Natural killer cell treated with Interleukin-12 subunit alpha and Interleukin-12 subunit beta and Interleukin-15 and Interleukin-18, amount 100 ng/mL, for 72 hours (primary cell): ENCODE measurements at regions not wholly inside any gene's neighbourhood (a gene's known extent, or its start where the extent isn't known, plus 50 kb on each side); places are given as distances from the start of the nearest gene placed in this dataset.
"Not testable (repeated sequence)": the region's sequence is repeated elsewhere in the genome, so short reads cannot be mapped to it uniquely, and the experiment has no call there.

Experiments
- ATAC-seq, 2 donors: fragments of 150-1000 bp; cut with Tn5 transposase in 1 of 2; sonication (Bioruptor Pico), chemical (Tn5 transposase) in 1 of 2; 2 replicates each; pipeline ENCODE4 v1.10.0; 2021
- DNase-seq: peaks from one replicate; pipeline ENCODE4 v3.0.0; 2022; ENCODE audit warnings: low spot score
- H3K27ac Mint-ChIP-seq, 2 donors: 1 replicate in 1 of 2; 2 replicates in 1 of 2; pipeline ENCODE4 v1.8.0; 2022; ENCODE audit warnings: mixed read lengths in 2 of 2, mild to moderate bottlenecking in 1 of 2, moderate library complexity in 1 of 2
- H3K27me3 Mint-ChIP-seq, 2 donors: 1 replicate in 1 of 2; 2 replicates in 1 of 2; pipeline ENCODE4 v1.8.0; 2022; ENCODE audit warnings: mixed read lengths in 2 of 2
- H3K36me3 Mint-ChIP-seq: one replicate; pipeline ENCODE4 v1.8.0; 2022; ENCODE audit warnings: mixed read lengths
- H3K4me1 Mint-ChIP-seq, 2 donors: 1 replicate in 1 of 2; 2 replicates in 1 of 2; pipeline ENCODE4 v1.8.0; 2022; ENCODE audit warnings: low read depth in 2 of 2, mixed read lengths in 2 of 2, mild to moderate bottlenecking in 1 of 2
- H3K4me3 Mint-ChIP-seq: one replicate; pipeline ENCODE4 v1.8.0; 2022; ENCODE audit warnings: mixed read lengths
- H3K9me3 Mint-ChIP-seq: 2 replicates; pipeline ENCODE4 v1.8.0; 2022; ENCODE audit warnings: mixed read lengths

DNA sequence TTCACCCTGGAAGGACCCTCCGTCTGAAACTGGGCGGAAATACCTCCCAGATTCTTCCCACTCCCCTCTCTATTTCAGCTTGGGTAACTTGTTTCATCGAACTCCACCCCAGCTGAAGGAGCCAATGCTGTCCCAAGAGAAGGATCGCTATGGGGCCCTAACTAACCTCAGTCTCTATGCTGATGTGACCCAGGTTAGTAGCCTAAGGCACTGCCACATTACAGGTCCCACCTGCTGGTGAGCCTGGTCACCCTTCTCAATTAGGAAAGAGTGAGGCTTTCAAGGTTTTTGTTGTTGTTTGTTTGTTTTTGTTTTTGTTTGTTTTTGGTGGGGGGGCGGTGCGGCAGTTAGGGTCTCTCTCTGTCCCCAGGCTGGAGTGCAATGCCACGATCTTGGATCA is 168.4 kb downstream of the OR2B2 start:
- peaks cover 36 to 53% of the 10 kb centered on the region in 2 donors for H3K27me3 Mint-ChIP-seq
- no peaks in the 10 kb centered on the region for H3K9me3 Mint-ChIP-seq
- no peaks in the 10 kb centered on the region for H3K36me3 Mint-ChIP-seq
- no peak overlapping the region for H3K27ac Mint-ChIP-seq
- no peak overlapping the region for H3K4me3 Mint-ChIP-seq
- peaks cover 3 to 5% of the 10 kb centered on the region in 2 donors for H3K4me1 Mint-ChIP-seq
- ATAC-seq (no peak), DNase-seq (no peak)

DNA sequence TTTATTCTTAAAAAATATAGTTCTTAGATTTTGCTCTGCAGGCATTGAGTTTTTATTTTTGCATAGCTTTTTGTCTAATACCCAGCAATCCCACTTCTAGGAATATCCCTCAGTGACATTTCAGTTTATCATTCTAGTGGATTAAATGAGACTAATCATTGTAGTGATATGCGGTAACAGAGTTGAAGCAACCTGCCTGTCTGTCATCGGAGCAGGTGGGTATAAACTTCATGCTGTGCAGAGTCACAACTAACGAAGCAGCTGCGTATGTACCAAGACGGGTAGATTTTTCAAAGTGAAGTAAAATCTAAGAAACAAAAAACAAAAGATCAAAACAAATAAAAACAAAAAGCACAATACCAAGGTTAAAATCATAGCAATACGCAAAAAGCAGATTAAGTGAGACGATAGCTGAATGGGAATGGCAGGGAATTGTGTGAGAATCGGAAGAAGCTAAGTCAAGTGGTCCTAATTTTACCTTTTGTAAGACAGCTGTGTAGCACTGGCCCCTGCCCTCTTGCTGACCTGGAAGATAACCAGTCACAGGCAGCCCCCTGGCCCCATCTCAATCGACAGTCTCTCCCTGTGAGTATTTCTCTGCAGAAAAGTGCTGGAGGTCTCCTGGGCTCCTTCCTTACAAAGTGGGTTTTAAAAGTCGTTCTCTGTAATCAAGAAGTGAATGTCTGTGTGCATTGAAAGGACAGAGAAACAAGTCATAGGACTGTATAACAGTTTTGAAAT is 169.2 kb downstream of the OR2B2 start:
- no peaks in the 10 kb centered on the region for H3K36me3 Mint-ChIP-seq

DNA sequence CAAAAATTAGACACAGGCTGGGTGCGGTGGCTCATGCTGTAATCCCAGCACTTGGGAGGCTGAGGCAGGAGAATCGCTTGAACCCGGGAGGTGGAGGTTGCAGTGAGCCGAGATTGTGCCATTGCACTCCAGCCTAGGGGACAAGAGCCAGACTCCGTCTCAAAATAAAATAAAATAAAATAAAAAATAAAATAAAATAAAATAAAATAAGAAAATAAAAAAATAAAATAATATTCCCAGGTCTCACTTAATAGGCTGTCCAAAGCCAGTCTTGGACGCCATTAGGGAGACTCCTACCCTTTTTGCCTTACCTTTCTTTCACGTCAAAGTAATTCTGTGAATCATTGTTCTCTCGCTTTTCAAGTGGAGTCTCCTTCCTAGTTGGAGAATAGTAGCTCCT is 172.3 kb downstream of the OR2B2 start:
- not testable (repeated sequence) for H3K27ac Mint-ChIP-seq, ATAC-seq, H3K4me3 Mint-ChIP-seq, H3K9me3 Mint-ChIP-seq, H3K36me3 Mint-ChIP-seq, DNase-seq
- Mint-ChIP-seq H3K4me1 (peaks cover 12 to 17% of the 10 kb centered on the region in 2 donors), H3K27me3 (peaks cover 31 to 46% of the 10 kb centered on the region in 2 donors)

More for the DNA sequence above, 169.2 kb downstream of the OR2B2 start:
- DNase-seq (no peak), ATAC-seq (no peak)
- Mint-ChIP-seq H3K27me3 (peaks cover 30 to 50% of the 10 kb centered on the region in 2 donors), H3K4me3 (no peak overlapping the region), H3K9me3 (no peaks in the 10 kb centered on the region), H3K27ac (no peak overlapping the region), H3K4me1 (peaks cover 7 to 10% of the 10 kb centered on the region in 2 donors)

DNA sequence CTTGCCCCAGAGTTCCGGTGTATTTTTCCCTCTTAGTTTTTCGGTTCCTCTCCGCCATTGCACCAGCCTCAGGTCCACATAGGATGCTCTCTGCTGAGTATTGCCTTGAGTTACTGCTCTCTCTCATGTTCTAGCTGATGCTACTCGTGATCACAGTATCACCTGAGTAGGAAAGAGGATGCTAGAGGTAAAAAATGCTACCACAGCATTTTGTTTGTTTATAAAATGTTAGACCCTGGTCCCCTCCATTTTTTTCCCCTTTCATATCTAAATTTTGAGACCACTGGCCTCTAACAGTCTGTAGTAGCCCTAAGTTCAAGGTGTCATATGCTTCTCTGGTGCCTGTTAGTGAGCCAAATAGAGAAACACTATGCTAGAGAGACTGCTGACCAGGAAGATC is 175.5 kb downstream of the OR2B2 start:
- H3K9me3 Mint-ChIP-seq = no peaks in the 10 kb centered on the region
- H3K4me3 Mint-ChIP-seq = no peak overlapping the region
- H3K27ac Mint-ChIP-seq = no peak overlapping the region
- H3K36me3 Mint-ChIP-seq = no peaks in the 10 kb centered on the region
- ATAC-seq (no peak), DNase-seq (no peak)
- H3K4me1 Mint-ChIP-seq = peaks cover 12 to 17% of the 10 kb centered on the region in 2 donors
- peaks cover 18 to 31% of the 10 kb centered on the region in 2 donors for H3K27me3 Mint-ChIP-seq

DNA sequence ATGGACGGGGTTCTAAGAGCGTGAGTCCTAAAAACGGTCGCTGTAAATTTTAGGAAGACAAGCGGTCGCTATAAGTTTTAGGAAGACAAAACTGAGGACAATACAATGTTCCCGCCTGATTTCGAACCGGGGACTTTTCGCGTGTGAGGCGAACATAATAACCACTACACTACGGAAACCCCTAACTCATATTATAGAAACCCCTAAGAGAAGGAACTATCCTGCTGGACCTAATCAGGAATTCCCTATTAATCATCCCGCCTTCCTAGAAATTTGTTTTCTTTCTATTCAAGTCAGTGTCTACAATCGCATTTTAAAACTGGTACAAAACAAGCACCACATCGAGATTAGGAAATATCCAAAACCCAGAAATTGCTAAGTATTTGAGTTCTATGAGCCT is 183.8 kb downstream of the OR2B2 start:
- no peaks in the 10 kb centered on the region for H3K9me3 Mint-ChIP-seq
- DNase-seq = no peak
- H3K27ac Mint-ChIP-seq = no peak overlapping the region
- H3K4me1 Mint-ChIP-seq = no peaks in the 10 kb centered on the region
- ATAC-seq = no peak
- peaks cover 27 to 45% of the 10 kb centered on the region in 2 donors for H3K27me3 Mint-ChIP-seq
- no peaks in the 10 kb centered on the region for H3K36me3 Mint-ChIP-seq
- no peak overlapping the region for H3K4me3 Mint-ChIP-seq

DNA sequence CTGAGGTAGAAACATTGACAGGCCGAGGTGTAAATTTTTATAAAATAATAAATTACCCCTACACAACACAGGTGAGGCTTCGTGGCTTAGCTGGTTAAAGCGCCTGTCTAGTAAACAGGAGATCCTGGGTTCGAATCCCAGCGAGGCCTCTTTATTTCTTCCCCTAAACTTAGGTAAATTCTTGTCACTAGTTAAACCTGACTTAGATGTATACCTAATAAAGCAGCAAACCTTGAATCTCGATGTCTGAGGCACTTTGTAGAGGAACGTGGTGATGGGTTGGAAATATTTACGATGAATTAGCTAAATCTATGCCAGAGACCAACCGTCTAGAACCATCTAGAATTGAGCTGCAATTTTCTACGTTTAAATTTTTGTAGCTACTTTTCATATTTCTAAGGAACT is 185.6 kb downstream of the OR2B2 start:
- ATAC-seq (peak in 1 of 2 donors; percentile 58), DNase-seq (no peak)
- no peaks in the 10 kb centered on the region for H3K9me3 Mint-ChIP-seq
- H3K27me3 Mint-ChIP-seq = peaks cover 35 to 53% of the 10 kb centered on the region in 2 donors
- H3K27ac Mint-ChIP-seq = no peak overlapping the region
- no peak overlapping the region for H3K4me3 Mint-ChIP-seq
- H3K4me1 Mint-ChIP-seq = no peaks in the 10 kb centered on the region
- H3K36me3 Mint-ChIP-seq = no peaks in the 10 kb centered on the region

DNA sequence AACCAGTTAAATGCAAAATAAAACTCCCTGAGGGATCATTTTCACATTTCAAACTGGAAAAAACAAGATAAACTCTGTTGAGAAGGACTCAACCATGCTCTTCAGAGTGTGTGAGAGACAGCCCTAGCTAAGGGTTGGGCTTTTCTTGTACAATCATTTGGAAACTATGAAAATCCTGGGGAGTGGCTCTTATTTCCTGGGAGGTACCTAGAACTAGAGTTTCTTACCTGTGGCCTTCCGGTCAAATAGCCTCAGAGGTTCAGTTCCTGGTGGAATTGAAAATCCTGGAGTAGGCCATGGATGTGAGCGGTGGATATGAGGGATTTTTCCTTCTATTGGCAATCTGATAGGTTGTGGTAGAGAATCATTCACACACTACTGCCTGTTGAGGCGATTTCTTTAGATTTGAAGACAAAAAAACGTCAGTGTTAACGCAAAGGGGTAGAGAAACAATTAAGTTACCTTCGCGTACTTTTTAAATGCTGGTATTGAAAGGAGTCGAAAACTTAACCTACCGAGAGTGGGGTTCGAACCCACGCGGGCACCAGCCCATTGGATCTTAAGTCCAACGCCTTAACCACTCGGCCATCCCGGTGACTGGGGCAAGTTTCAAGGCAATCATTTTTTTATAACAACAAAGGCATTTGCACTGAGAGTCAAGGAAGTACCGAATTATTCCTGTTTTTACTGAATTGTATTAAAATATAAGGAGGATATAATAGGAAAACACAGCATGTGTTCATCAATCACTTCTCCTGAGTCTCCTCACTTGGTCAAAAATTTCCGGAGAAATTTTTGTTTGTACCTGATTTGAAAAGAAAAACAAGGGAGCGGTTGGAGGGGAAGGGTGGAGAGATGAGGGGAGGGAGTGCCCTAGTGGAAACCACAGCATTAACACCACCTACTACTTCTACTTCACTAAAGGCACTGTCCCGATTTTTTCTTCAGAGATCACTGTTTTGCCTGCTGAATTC is 191.3 kb downstream of the OR2B2 start:
- no peak overlapping the region for H3K4me3 Mint-ChIP-seq
- DNase-seq (no peak), ATAC-seq (no peak)
- H3K4me1 Mint-ChIP-seq = peaks cover 8 to 9% of the 10 kb centered on the region in 2 donors
- H3K36me3 Mint-ChIP-seq = no peaks in the 10 kb centered on the region
- no peak overlapping the region for H3K27ac Mint-ChIP-seq
- no peaks in the 10 kb centered on the region for H3K9me3 Mint-ChIP-seq
- H3K27me3 Mint-ChIP-seq = peaks cover 20 to 35% of the 10 kb centered on the region in 2 donors

DNA sequence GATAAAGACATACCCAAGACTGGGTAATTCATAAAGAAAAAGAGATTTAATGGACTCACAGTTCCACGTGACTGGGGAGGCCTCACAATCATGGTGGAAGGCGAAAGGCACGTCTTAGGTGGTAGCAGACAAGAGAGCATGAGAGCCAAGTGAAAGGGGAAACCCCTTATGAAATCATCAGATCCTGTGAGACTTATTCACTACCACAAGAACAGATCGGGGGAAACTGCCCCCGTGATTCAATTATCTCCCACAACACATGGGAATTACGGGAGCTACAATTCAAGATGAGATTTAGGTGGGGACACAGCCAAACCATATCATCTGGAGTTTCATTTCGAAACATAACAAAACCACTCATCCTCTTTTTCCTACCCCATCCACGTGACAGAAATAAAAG is 193.2 kb downstream of the OR2B2 start:
- H3K27me3 Mint-ChIP-seq = peaks cover 20 to 30% of the 10 kb centered on the region in 2 donors
- not testable (repeated sequence) for DNase-seq, H3K4me3 Mint-ChIP-seq, ATAC-seq, H3K9me3 Mint-ChIP-seq, H3K4me1 Mint-ChIP-seq, H3K27ac Mint-ChIP-seq, H3K36me3 Mint-ChIP-seq

DNA sequence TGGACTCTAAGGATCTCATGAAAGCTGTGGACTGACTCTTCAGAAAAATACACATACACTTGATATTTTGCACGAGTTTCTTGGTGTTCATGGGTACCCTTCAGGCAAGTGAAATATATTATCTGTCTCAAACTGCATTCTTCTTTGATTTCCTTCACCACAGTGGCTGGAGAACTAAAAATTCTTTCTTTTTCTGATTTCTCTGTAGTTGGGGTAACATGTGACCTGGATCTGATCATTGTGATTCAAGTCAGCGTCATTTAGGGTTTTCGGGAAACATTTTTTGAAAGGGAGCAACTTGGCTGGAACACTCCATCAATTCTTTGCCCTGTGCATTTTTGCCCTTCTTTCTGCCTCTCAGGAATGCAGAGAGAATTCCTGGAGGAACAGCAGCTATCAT is 205.8 kb downstream of the OR2B2 start:
- H3K36me3 Mint-ChIP-seq = peaks cover 13% of the 10 kb centered on the region
- H3K9me3 Mint-ChIP-seq = no peaks in the 10 kb centered on the region
- DNase-seq (no peak), ATAC-seq (no peak)
- no peaks in the 10 kb centered on the region for H3K4me1 Mint-ChIP-seq
- no peaks in the 10 kb centered on the region for H3K27me3 Mint-ChIP-seq
- H3K4me3 Mint-ChIP-seq = no peak overlapping the region
- H3K27ac Mint-ChIP-seq = no peak overlapping the region

DNA sequence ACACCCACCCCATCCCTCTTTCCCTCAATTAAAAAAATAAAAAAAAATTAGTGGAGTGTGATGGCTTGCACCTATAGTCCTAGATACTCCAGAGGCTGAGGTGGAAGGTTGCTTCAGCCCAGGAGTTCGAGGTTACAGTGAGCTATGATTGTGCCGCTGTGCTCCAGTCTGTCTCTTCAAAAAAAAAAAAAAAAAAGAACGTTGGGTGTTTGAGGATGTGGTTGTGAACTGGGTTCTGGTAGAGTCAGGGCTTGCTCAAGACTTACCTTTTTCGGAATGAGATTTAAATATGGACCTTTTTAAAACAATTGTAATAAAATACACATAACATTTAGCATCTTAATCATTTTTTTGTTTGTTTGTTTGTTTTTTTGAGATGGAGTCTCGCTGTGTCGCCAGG is 211.9 kb downstream of the OR2B2 start:
- no peak overlapping the region for H3K4me3 Mint-ChIP-seq
- ATAC-seq (no peak), DNase-seq (no peak)
- peaks cover 14% of the 10 kb centered on the region for H3K36me3 Mint-ChIP-seq
- H3K9me3 Mint-ChIP-seq = no peaks in the 10 kb centered on the region
- no peak overlapping the region for H3K27ac Mint-ChIP-seq
- peaks cover 0 to 10% of the 10 kb centered on the region in 2 donors for H3K4me1 Mint-ChIP-seq
- H3K27me3 Mint-ChIP-seq = peaks cover 0 to 4% of the 10 kb centered on the region in 2 donors

DNA sequence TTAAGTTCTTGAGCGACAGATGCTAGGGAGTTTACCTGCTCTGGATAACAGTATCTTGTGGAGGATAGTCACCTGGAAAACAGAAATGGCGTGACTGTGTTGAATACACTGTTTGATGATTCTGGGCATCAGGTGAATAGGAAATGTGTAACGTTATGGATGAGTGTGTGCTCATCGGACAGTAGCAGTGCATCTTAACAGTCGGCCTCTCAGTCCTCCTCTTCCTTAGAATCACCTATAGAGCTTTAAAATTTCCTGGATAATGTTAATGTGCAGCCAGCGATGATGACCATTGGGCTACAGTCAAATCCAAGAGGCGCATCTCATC is 217.7 kb downstream of the OR2B2 start:
- ATAC-seq = no peak
- H3K27ac Mint-ChIP-seq = peak overlapping the region; percentile 83 to 86
- peaks cover 6% of the 10 kb centered on the region for H3K36me3 Mint-ChIP-seq
- peak overlapping the region; percentile 96 for H3K4me3 Mint-ChIP-seq
- no peak for DNase-seq
- H3K4me1 Mint-ChIP-seq = peaks cover 9 to 16% of the 10 kb centered on the region in 2 donors
- H3K27me3 Mint-ChIP-seq = peaks cover 7 to 16% of the 10 kb centered on the region in 2 donors
- no peaks in the 10 kb centered on the region for H3K9me3 Mint-ChIP-seq

DNA sequence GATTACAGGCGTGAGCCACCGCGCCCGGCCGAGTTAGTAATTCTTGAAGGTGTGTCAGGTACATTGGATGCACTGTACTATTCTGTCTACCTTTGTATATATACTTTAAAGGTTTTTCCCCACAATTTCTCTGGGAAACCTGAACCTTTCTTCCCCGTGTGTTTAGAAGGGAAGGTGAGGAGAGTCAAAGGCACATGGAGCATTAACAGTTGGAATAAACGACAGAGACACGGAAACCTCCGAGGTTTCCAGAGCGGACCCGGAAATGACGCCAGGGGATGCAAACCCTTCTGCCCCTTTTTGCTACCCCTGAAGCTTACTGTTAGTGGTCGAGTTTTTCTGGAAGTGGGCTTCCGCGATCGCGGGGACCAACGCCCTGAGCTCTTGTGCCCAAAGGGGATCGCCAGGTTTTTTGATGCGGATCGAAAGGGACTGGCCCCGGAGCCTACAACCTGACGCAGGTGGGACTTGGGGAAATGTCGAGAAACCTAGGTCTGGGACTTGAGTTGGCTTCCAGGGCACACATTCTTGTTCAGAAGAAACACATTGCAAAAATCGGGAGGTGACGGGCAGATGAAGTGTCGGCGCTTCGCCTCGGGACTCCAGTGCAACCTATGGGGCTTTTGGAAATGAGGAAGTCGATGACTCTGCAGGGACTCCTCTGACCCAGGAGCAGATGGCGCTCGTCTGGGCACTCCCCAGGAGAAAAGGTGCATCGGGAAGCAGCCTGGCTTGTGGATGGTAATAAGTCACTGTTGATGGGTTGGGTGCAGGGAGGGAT is 218.2 kb downstream of the OR2B2 start:
- DNase-seq = peak; percentile 62
- peaks cover 7 to 16% of the 10 kb centered on the region in 2 donors for H3K27me3 Mint-ChIP-seq
- peak overlapping the region; percentile 83 to 86 for H3K27ac Mint-ChIP-seq
- peaks cover 9 to 20% of the 10 kb centered on the region in 2 donors for H3K4me1 Mint-ChIP-seq
- peak overlapping the region; percentile 96 for H3K4me3 Mint-ChIP-seq
- H3K9me3 Mint-ChIP-seq = no peaks in the 10 kb centered on the region
- ATAC-seq = peak; percentile 56 to 71
- H3K36me3 Mint-ChIP-seq = peaks cover 6% of the 10 kb centered on the region

DNA sequence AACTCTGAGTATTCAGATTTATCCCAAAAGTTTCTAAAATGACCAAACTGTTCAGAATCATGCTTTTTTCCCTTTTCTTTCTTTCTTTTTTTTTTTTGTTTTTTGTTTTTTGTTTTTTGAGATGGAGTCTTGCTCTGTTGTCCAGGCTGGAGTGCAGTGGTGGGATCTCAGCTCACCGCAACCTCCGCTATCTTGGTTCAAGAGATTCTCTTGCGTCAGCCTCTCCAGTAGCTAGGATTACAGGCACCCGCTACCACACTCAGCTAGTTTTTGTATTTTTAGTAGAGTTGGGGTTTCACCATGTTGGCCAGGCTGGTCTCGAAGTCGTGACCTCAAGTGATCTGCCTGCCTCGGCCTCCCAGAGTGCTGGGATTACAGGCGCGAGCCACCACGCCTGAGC is 219.2 kb upstream of the ZNF184 start:
- ATAC-seq, H3K27ac Mint-ChIP-seq, DNase-seq, H3K36me3 Mint-ChIP-seq, H3K9me3 Mint-ChIP-seq, H3K4me3 Mint-ChIP-seq: not testable (repeated sequence)
- Mint-ChIP-seq H3K4me1 (peaks cover 23 to 35% of the 10 kb centered on the region in 2 donors), H3K27me3 (peaks cover 7 to 20% of the 10 kb centered on the region in 2 donors)
